Prostate gland (tissue), 2 donors: ENCODE measurements at regions not wholly inside any gene's neighbourhood (a gene's known extent, or its start where the extent isn't known, plus 50 kb on each side); places are given as distances from the start of the nearest gene placed in this dataset.
A peak's percentile ranks its signal among the peaks of the same experiment; 100 is the strongest.

Experiments
- DNase-seq: peaks from one replicate; pipeline ENCODE4 v3.0.0-alpha.2; 2019; ENCODE audit warnings: low spot score
- H3K27ac ChIP-seq, 2 donors: fragments of 200-600 bp; sonication (generic); 2 replicates each; pipeline ENCODE4 v1.5.1; 2017 to 2019
- H3K27me3 ChIP-seq: fragments of 200-600 bp; sonication (generic); replicated peaks from 2 replicates; pipeline ENCODE4 v1.5.1; 2019; ENCODE audit not compliant: insufficient read depth
- H3K36me3 ChIP-seq, 2 donors: fragments of 200-600 bp; sonication (generic); 1 replicate in 1 of 2; 2 replicates in 1 of 2; pipeline versions ENCODE4 v1.5.1 to v1.8.1; 2017 to 2019
- H3K4me1 ChIP-seq: fragments of 200-600 bp; sonication (generic); replicated peaks from 2 replicates; pipeline ENCODE4 v1.5.1; 2019
- H3K4me3 ChIP-seq, 2 donors: fragments of 200-600 bp; sonication (generic); 2 replicates each; pipeline ENCODE4 v1.5.1; 2017 to 2019
- H3K9me3 ChIP-seq: fragments of 200-600 bp; sonication (generic); 2 replicates; pipeline ENCODE4 v1.5.1; 2017
- CTCF ChIP-seq, 4 experiments: fragments of 200-600 bp in 2 of 4; fragments of 450-650 bp in 2 of 4; sonication (generic) in 2 of 4; IDR thresholded peaks; 1 replicate in 3 of 4; 2 replicates in 1 of 4; pipeline ENCODE4 v1.5.1; 2016 to 2019; ENCODE audit warnings: antibody characterized with exemption in 4 of 4, mild to moderate bottlenecking in 2 of 4, moderate library complexity in 2 of 4
- POLR2A ChIP-seq: fragments of 450-650 bp; IDR thresholded peaks from one replicate; pipeline ENCODE4 v1.6.1; 2016; ENCODE audit warnings: antibody characterized with exemption, mild to moderate bottlenecking
- POLR2AphosphoS5 ChIP-seq: sonication (generic); formaldehyde crosslinking; IDR thresholded peaks from one replicate; pipeline ENCODE4 v1.6.1; 2017; ENCODE audit warnings: antibody characterized with exemption
- WGBS: methylation state at CpG from one replicate; pipeline ENCODE4 v1.1.5; 2018; 5-methylcytosine and 5-hydroxymethylcytosine counted together
- intact Hi-C: fragments of 100-400 bp; cut with DNase I; formaldehyde crosslinking; loops from one replicate; pipeline ENCODE4 v1.14.2; 2022

- Histone ChIP-seq H3K4me1 (no peaks in the 10 kb centered on the region), H3K27ac (no peak overlapping the region), H3K27me3 (no peaks in the 10 kb centered on the region), H3K4me3 (no peak overlapping the region), H3K36me3 (no peaks in the 10 kb centered on the region), H3K9me3 (no peaks in the 10 kb centered on the region)
- TF ChIP-seq POLR2A = no peak
- no peak for TF ChIP-seq CTCF (IDR thresholded peaks at IDR 0.05)
- no peak for TF ChIP-seq POLR2AphosphoS5
- intact Hi-C loops = no loop called here
- 90% methylated on average over 9 of the region's 9 CpGs for WGBS
- DNase-seq = no peak
Observed at GRCh38 chr2:241961454-241961853, 91.9 kb downstream of the RTP5 start.

GRCh38 chr2:241964133-241964532 lies 94.6 kb downstream of the RTP5 start:
- no peaks in the 10 kb centered on the region for H3K36me3 ChIP-seq
- no peaks in the 10 kb centered on the region for H3K27me3 ChIP-seq
- 42% methylated on average over 7 of the region's 7 CpGs for WGBS
- no peaks in the 10 kb centered on the region for H3K9me3 ChIP-seq
- H3K27ac ChIP-seq = no peak overlapping the region
- no peak for DNase-seq
- intact Hi-C loops = no loop called here
- H3K4me1 ChIP-seq = no peaks in the 10 kb centered on the region
- H3K4me3 ChIP-seq = no peak overlapping the region
- TF ChIP-seq POLR2AphosphoS5 (no peak), CTCF (IDR thresholded peaks at IDR 0.05) (no peak), POLR2A (no peak)

- Histone ChIP-seq H3K36me3 (no peaks in the 10 kb centered on the region), H3K27ac (no peak overlapping the region), H3K4me3 (no peak overlapping the region), H3K27me3 (no peaks in the 10 kb centered on the region), H3K9me3 (no peaks in the 10 kb centered on the region), H3K4me1 (no peaks in the 10 kb centered on the region)
- intact Hi-C loops = no loop called here
- DNase-seq = no peak
- WGBS = 37% methylated on average over 11 of the region's 11 CpGs
- TF ChIP-seq POLR2AphosphoS5 (peak; percentile 9), CTCF (IDR thresholded peaks at IDR 0.05) (no peak)
Observed at GRCh38 chr2:241965931-241966412, 96.4 kb downstream of the RTP5 start.

- H3K9me3 ChIP-seq = no peaks in the 10 kb centered on the region
Observed at GRCh38 chr2:241966647-241967466, 97.3 kb downstream of the RTP5 start.

More at GRCh38 chr2:241966647-241967466, 97.3 kb downstream of the RTP5 start:
- DNase-seq = no peak
- intact Hi-C loops = no loop called here
- no peaks in the 10 kb centered on the region for H3K36me3 ChIP-seq
- H3K4me1 ChIP-seq = no peaks in the 10 kb centered on the region
- no peaks in the 10 kb centered on the region for H3K27me3 ChIP-seq
- 84% methylated on average over 16 of the region's 16 CpGs for WGBS
- H3K27ac ChIP-seq = no peak overlapping the region
- TF ChIP-seq POLR2AphosphoS5 (no peak), POLR2A (no peak), CTCF (IDR thresholded peaks at IDR 0.05) (no peak)
- no peak overlapping the region for H3K4me3 ChIP-seq
